PC-3 (cell line): ENCODE measurements at regions not wholly inside any gene's neighbourhood (a gene's known extent, or its start where the extent isn't known, plus 50 kb on each side); places are given as distances from the start of the nearest gene placed in this dataset.

Source experiments
- ATAC-seq: fragments of 200-7000 bp; cut with Tn5 transposase; 2 replicates; pipeline ENCODE4 v1.9.1; 2020; ENCODE audit warnings: mild to moderate bottlenecking, moderate library complexity
- BruUV-seq: library from RNA; stranded (reverse); fragments of 400-500 nt; replicated peaks from 2 replicates; lab custom pipeline; 2021; lab: Mats Ljungman, UMichigan
- CTCF ChIA-PET: fragments of 300-600 bp; sonication (Branson Sonifier 250); formaldehyde crosslinking; loops from one replicate; lab custom pipeline; 2022; ENCODE audit warnings: antibody characterized with exemption; lab: Charles Lee
- POLR2A ChIA-PET: fragments of 300-600 bp; sonication (Branson Sonifier 250); formaldehyde crosslinking; loops from one replicate; lab custom pipeline; 2022; ENCODE audit warnings: antibody characterized with exemption; ENCODE audit not compliant: unreplicated experiment; lab: Charles Lee
- DNase-seq: peaks from one replicate; pipeline ENCODE4 v3.0.0-alpha.2; 2015
- H2AFZ ChIP-seq: fragments of 300-600 bp; sonication (generic); 2 replicates; pipeline ENCODE4 v1.6.0; 2016; ENCODE audit warnings: antibody characterized with exemption, low read length
- H3F3A ChIP-seq: fragments of 300-600 bp; sonication (generic); one replicate; pipeline ENCODE4 v1.6.0; 2017; ENCODE audit warnings: antibody characterized with exemption, low read length, control low read depth, mild to moderate bottlenecking; ENCODE audit not compliant: unreplicated experiment
- H3K27ac ChIP-seq: fragments of 300-600 bp; sonication (generic); 2 replicates; pipeline ENCODE4 v1.5.1; 2016; ENCODE audit warnings: mild to moderate bottlenecking, low read length
- H3K27me3 ChIP-seq: fragments of 300-600 bp; sonication (generic); 2 replicates; pipeline ENCODE4 v1.6.1; 2016; ENCODE audit warnings: low read length, mixed read lengths
- H3K36me3 ChIP-seq: fragments of 300-600 bp; sonication (generic); 2 replicates; pipeline ENCODE4 v1.6.1; 2016; ENCODE audit warnings: low read depth, mixed run types, low read length, mixed read lengths
- H3K4me1 ChIP-seq: fragments of 300-600 bp; sonication (generic); 2 replicates; pipeline ENCODE4 v1.5.1; 2016; ENCODE audit warnings: low read length; ENCODE audit not compliant: insufficient read depth
- H3K4me2 ChIP-seq: fragments of 300-600 bp; sonication (generic); 2 replicates; pipeline ENCODE4 v1.6.0; 2016; ENCODE audit warnings: low read length
- H3K4me3 ChIP-seq: fragments of 300-600 bp; sonication (generic); 2 replicates; pipeline ENCODE4 v1.5.1; 2016; ENCODE audit warnings: mild to moderate bottlenecking, low read length, mixed read lengths
- H3K79me2 ChIP-seq: fragments of 300-600 bp; sonication (generic); 2 replicates; pipeline ENCODE4 v1.6.1; 2017; ENCODE audit warnings: low read length, mixed read lengths
- H3K9ac ChIP-seq: fragments of 300-600 bp; sonication (generic); 2 replicates; pipeline ENCODE4 v1.6.0; 2016; ENCODE audit warnings: mild to moderate bottlenecking, low read length
- H3K9me2 ChIP-seq: fragments of 300-600 bp; sonication (generic); replicated peaks from 2 replicates; pipeline ENCODE4 v1.6.1; 2016; ENCODE audit warnings: mixed run types, low read length, mixed read lengths
- H3K9me3 ChIP-seq: fragments of 300-600 bp; sonication (generic); 2 replicates; pipeline ENCODE4 v1.6.1; 2016; ENCODE audit warnings: low read length, mixed read lengths
- H4K20me1 ChIP-seq: fragments of 300-600 bp; sonication (generic); 2 replicates; pipeline ENCODE4 v1.6.1; 2016; ENCODE audit warnings: low read length, mixed read lengths
- EZH2 ChIP-seq: fragments of 300-600 bp; sonication (generic); IDR thresholded peaks from one replicate; pipeline ENCODE4 v1.6.1; 2017; ENCODE audit warnings: antibody characterized with exemption, mild to moderate bottlenecking, low read length; ENCODE audit not compliant: unreplicated experiment
- EZH2phosphoT487 ChIP-seq: fragments of 300-600 bp; sonication (generic); IDR thresholded peaks from 2 replicates; pipeline ENCODE4 v1.6.1; 2018; ENCODE audit warnings: mild to moderate bottlenecking, antibody characterized with exemption, low read length, borderline replicate concordance
- intact Hi-C: fragments of 100-400 bp; cut with micrococcal nuclease; formaldehyde crosslinking; loops from 2 replicates; pipeline ENCODE4 v1.9.0; 2023
- TF ChIP-seq, protein P1 (sequence below): fragments of 300-600 bp; sonication (generic); conservative IDR thresholded peaks from 2 replicates; pipeline ENCODE4 v1.5.1; 2017; ENCODE audit warnings: antibody characterized with exemption, low read depth, mild to moderate bottlenecking, low read length

GRCh38 chr3:127423856-127424765 is 136.3 kb upstream of the PRR20G start:
- POLR2A ChIA-PET = no interaction called here
- no peaks in the 10 kb centered on the region for H3K9me2 ChIP-seq
- intact Hi-C loops = no loop called here
- no peak overlapping the region for H3K4me2 ChIP-seq
- H3K27ac ChIP-seq = no peak overlapping the region
- no peaks in the 10 kb centered on the region for H3K4me1 ChIP-seq
- H3K27me3 ChIP-seq = peaks cover 84% of the 10 kb centered on the region
- no TSS peak for BruUV-seq
- no peaks in the 10 kb centered on the region for H4K20me1 ChIP-seq
- no peaks in the 10 kb centered on the region for H3K79me2 ChIP-seq
- no peak overlapping the region for H3K4me3 ChIP-seq
- H3K9ac ChIP-seq = no peak overlapping the region
- no peaks in the 10 kb centered on the region for H3F3A ChIP-seq
- TF ChIP-seq, protein P1, sequence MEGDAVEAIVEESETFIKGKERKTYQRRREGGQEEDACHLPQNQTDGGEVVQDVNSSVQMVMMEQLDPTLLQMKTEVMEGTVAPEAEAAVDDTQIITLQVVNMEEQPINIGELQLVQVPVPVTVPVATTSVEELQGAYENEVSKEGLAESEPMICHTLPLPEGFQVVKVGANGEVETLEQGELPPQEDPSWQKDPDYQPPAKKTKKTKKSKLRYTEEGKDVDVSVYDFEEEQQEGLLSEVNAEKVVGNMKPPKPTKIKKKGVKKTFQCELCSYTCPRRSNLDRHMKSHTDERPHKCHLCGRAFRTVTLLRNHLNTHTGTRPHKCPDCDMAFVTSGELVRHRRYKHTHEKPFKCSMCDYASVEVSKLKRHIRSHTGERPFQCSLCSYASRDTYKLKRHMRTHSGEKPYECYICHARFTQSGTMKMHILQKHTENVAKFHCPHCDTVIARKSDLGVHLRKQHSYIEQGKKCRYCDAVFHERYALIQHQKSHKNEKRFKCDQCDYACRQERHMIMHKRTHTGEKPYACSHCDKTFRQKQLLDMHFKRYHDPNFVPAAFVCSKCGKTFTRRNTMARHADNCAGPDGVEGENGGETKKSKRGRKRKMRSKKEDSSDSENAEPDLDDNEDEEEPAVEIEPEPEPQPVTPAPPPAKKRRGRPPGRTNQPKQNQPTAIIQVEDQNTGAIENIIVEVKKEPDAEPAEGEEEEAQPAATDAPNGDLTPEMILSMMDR = no peak
- TF ChIP-seq EZH2 = no peak
- no peak for TF ChIP-seq EZH2phosphoT487
- CTCF ChIA-PET = no interaction called here
- DNase-seq (no peak), ATAC-seq (no peak)
- no peaks in the 10 kb centered on the region for H3K36me3 ChIP-seq
- H3K9me3 ChIP-seq = no peaks in the 10 kb centered on the region
- H2AFZ ChIP-seq = no peak overlapping the region

GRCh38 chr3:127422663-127423375 is 135.0 kb upstream of the PRR20G start:
- intact Hi-C loops = no loop called here
- Histone ChIP-seq H3F3A (no peaks in the 10 kb centered on the region), H4K20me1 (no peaks in the 10 kb centered on the region), H3K27ac (no peak overlapping the region), H3K9me3 (no peaks in the 10 kb centered on the region), H3K4me3 (no peak overlapping the region), H3K9ac (no peak overlapping the region), H2AFZ (no peak overlapping the region), H3K27me3 (peaks cover 84% of the 10 kb centered on the region), H3K36me3 (no peaks in the 10 kb centered on the region), H3K9me2 (no peaks in the 10 kb centered on the region), H3K4me1 (no peaks in the 10 kb centered on the region), H3K4me2 (no peak overlapping the region), H3K79me2 (no peaks in the 10 kb centered on the region)
- ChIA-PET POLR2A (no interaction called here), CTCF (no interaction called here)
- TF ChIP-seq EZH2 (no peak), EZH2phosphoT487 (no peak)
- TF ChIP-seq, protein P1 = no peak
- ATAC-seq (no peak), DNase-seq (no peak)
- no TSS peak for BruUV-seq
